Ascending aorta (tissue), 2 donors: ENCODE measurements at regions not wholly inside any gene's neighbourhood (a gene's known extent, or its start where the extent isn't known, plus 50 kb on each side); places are given as distances from the start of the nearest gene placed in this dataset.

ENCODE experiments used
- DNase-seq, 2 donors: peaks; one replicate each; pipeline ENCODE4 v3.0.0-alpha.2; 2019; ENCODE audit warnings: low spot score in 2 of 2
- H3K27ac ChIP-seq, 2 donors: fragments of 200-600 bp; sonication (generic); one replicate each; pipeline ENCODE4 v1.5.1; 2016 to 2017; ENCODE audit warnings: mild to moderate bottlenecking in 1 of 2
- H3K27me3 ChIP-seq: fragments of 200-600 bp; sonication (generic); one replicate; pipeline ENCODE4 v1.5.1; 2017
- H3K36me3 ChIP-seq, 2 donors: fragments of 200-600 bp; sonication (generic); one replicate each; pipeline ENCODE4 v1.5.1; 2016
- H3K4me1 ChIP-seq, 2 donors: fragments of 200-600 bp; sonication (generic); one replicate each; pipeline ENCODE4 v1.5.1; 2016 to 2017; ENCODE audit warnings: mild to moderate bottlenecking in 1 of 2
- H3K4me3 ChIP-seq, 2 donors: fragments of 200-600 bp; sonication (generic); one replicate each; pipeline ENCODE4 v1.5.1; 2016 to 2017; ENCODE audit warnings: mild to moderate bottlenecking in 1 of 2
- H3K9me3 ChIP-seq, 2 donors: fragments of 200-600 bp; sonication (generic); one replicate each; pipeline ENCODE4 v1.5.1; 2016
- CTCF ChIP-seq, 3 experiments: fragments of 200-600 bp in 2 of 3; fragments of 450-650 bp in 1 of 3; sonication (generic) in 2 of 3; IDR thresholded peaks; one replicate each; pipeline ENCODE4 v1.5.1; 2016 to 2019; ENCODE audit warnings: antibody characterized with exemption in 3 of 3, mild to moderate bottlenecking in 1 of 3, moderate library complexity in 1 of 3
- intact Hi-C: fragments of 100-400 bp; cut with DNase I; formaldehyde crosslinking; loops from one replicate; pipeline ENCODE4 v1.15.1; 2023

GRCh38 chr5:83001796-83002381 is 75.3 kb downstream of the TMEM167A start:
- no peak for DNase-seq
- Histone ChIP-seq H3K4me3 (no peak overlapping the region), H3K9me3 (no peaks in the 10 kb centered on the region), H3K27ac (no peak overlapping the region), H3K4me1 (no peaks in the 10 kb centered on the region), H3K36me3 (no peaks in the 10 kb centered on the region), H3K27me3 (no peaks in the 10 kb centered on the region)
- intact Hi-C loops = no loop called here
- TF ChIP-seq CTCF (IDR thresholded peaks at IDR 0.05) = no peak

GRCh38 chr5:83000922-83001321 is 76.3 kb downstream of the TMEM167A start:
- H3K27ac ChIP-seq = no peak overlapping the region
- H3K4me1 ChIP-seq = no peaks in the 10 kb centered on the region
- intact Hi-C loops = no loop called here
- no peak for TF ChIP-seq CTCF (IDR thresholded peaks at IDR 0.05)
- no peaks in the 10 kb centered on the region for H3K27me3 ChIP-seq
- H3K36me3 ChIP-seq = no peaks in the 10 kb centered on the region
- H3K9me3 ChIP-seq = no peaks in the 10 kb centered on the region
- DNase-seq = no peak
- no peak overlapping the region for H3K4me3 ChIP-seq

GRCh38 chr5:83000428-83000827 is 76.8 kb downstream of the TMEM167A start:
- Histone ChIP-seq H3K4me1 (no peaks in the 10 kb centered on the region), H3K27me3 (no peaks in the 10 kb centered on the region), H3K4me3 (no peak overlapping the region), H3K27ac (no peak overlapping the region), H3K9me3 (no peaks in the 10 kb centered on the region), H3K36me3 (no peaks in the 10 kb centered on the region)
- intact Hi-C loops = no loop called here
- DNase-seq = no peak
- TF ChIP-seq CTCF (IDR thresholded peaks at IDR 0.05) = no peak

GRCh38 chr5:82993416-82993815 is 83.8 kb downstream of the TMEM167A start:
- Histone ChIP-seq H3K4me1 (no peaks in the 10 kb centered on the region), H3K36me3 (no peaks in the 10 kb centered on the region), H3K27ac (no peak overlapping the region), H3K9me3 (no peaks in the 10 kb centered on the region), H3K4me3 (no peak overlapping the region), H3K27me3 (no peaks in the 10 kb centered on the region)
- TF ChIP-seq CTCF (IDR thresholded peaks at IDR 0.05) = no peak
- intact Hi-C loops = no loop called here
- no peak for DNase-seq

- no peak for TF ChIP-seq CTCF (IDR thresholded peaks at IDR 0.05)
- Histone ChIP-seq H3K36me3 (no peaks in the 10 kb centered on the region), H3K9me3 (no peaks in the 10 kb centered on the region), H3K4me1 (no peaks in the 10 kb centered on the region), H3K4me3 (no peak overlapping the region), H3K27ac (no peak overlapping the region), H3K27me3 (no peaks in the 10 kb centered on the region)
- no peak for DNase-seq
- intact Hi-C loops = no loop called here
These were observed 84.5 kb downstream of the TMEM167A start for GRCh38 chr5:82992646-82993045.
